Spleen (tissue), 11 donors: ENCODE measurements at regions not wholly inside any gene's neighbourhood (a gene's known extent, or its start where the extent isn't known, plus 50 kb on each side); places are given as distances from the start of the nearest gene placed in this dataset.

ENCODE experiments used
- DNase-seq: peaks from one replicate; pipeline ENCODE4 v3.0.0-alpha.2; 2020
- H3K27ac ChIP-seq, 8 donors: fragments of 200-600 bp; sonication (generic) in 7 of 8; 1 replicate in 4 of 8; 2 replicates in 4 of 8; pipeline versions ENCODE4 v1.5.0 to v1.8.0; 2016 to 2021; ENCODE audit warnings: inconsistent platforms in 4 of 8, mild to moderate bottlenecking in 4 of 8, moderate library complexity in 1 of 8
- H3K27me3 ChIP-seq, 7 donors: fragments of 200-600 bp; sonication (generic) in 6 of 7; replicated peaks in 1 of 7; 1 replicate in 4 of 7; 2 replicates in 3 of 7; pipeline versions ENCODE4 v1.5.0 to v1.8.0; 2016 to 2021; ENCODE audit warnings: inconsistent platforms in 3 of 7, mild to moderate bottlenecking in 1 of 7
- H3K36me3 ChIP-seq, 6 donors: fragments of 200-600 bp; sonication (generic) in 5 of 6; 1 replicate in 4 of 6; 2 replicates in 2 of 6; pipeline versions ENCODE4 v1.5.0 to v1.8.0; 2016 to 2021; ENCODE audit warnings: inconsistent platforms in 2 of 6
- H3K4me1 ChIP-seq, 6 donors: fragments of 200-600 bp; sonication (generic) in 5 of 6; 1 replicate in 3 of 6; 2 replicates in 3 of 6; pipeline versions ENCODE4 v1.5.0 to v1.8.0; 2016 to 2021; ENCODE audit warnings: inconsistent platforms in 3 of 6
- H3K4me3 ChIP-seq, 8 donors: fragments of 200-600 bp; sonication (generic) in 7 of 8; 1 replicate in 4 of 8; 2 replicates in 4 of 8; pipeline versions ENCODE4 v1.5.0 to v1.8.0; 2016 to 2021; ENCODE audit warnings: inconsistent platforms in 4 of 8, mild to moderate bottlenecking in 4 of 8, moderate library complexity in 2 of 8
- H3K9me3 ChIP-seq, 8 donors: fragments of 200-600 bp; sonication (generic) in 7 of 8; 1 replicate in 4 of 8; 2 replicates in 4 of 8; pipeline versions ENCODE4 v1.5.0 to v1.8.0; 2016 to 2021; ENCODE audit warnings: inconsistent platforms in 4 of 8
- CTCF ChIP-seq, 11 experiments: fragments of 200-600 bp in 7 of 11; fragments of 450-650 bp in 4 of 11; sonication (generic) in 4 of 11; IDR thresholded peaks in 8 of 11; conservative IDR thresholded peaks in 3 of 11; 1 replicate in 7 of 11; 2 replicates in 4 of 11; pipeline versions ENCODE4 v1.4.0 to v1.8.0; 2016 to 2021; ENCODE audit warnings: antibody characterized with exemption in 11 of 11, inconsistent platforms in 4 of 11, mild to moderate bottlenecking in 1 of 11
- POLR2A ChIP-seq, 3 donors: fragments of 450-650 bp; IDR thresholded peaks; one replicate each; pipeline ENCODE4 v1.5.1; 2017; ENCODE audit warnings: antibody characterized with exemption in 3 of 3, mild to moderate bottlenecking in 1 of 3
- POLR2AphosphoS5 ChIP-seq, 3 donors: sonication (generic); formaldehyde crosslinking; IDR thresholded peaks; one replicate each; pipeline ENCODE4 v1.5.1; 2017; ENCODE audit warnings: antibody characterized with exemption in 3 of 3
- WGBS, 5 donors: extraction: QIAGEN DNeasy Blood & Tissue Kit in 3 of 5; methylation state at CpG; one replicate each; pipeline versions ENCODE4 v1.1.5 to v1.1.7; 2013 to 2018; 5-methylcytosine and 5-hydroxymethylcytosine counted together
- intact Hi-C: fragments of 100-400 bp; cut with DNase I; formaldehyde crosslinking; loops from one replicate; pipeline ENCODE4 v1.15.0; 2023; ENCODE audit warnings: low total_unique reads
- donor health status: healthy with polysubstance abuse.
- donor health status: DM: no; HTN: no; CAD: no; lungs with moderate emphysema.
- donor health status: DM: no; HTN: no; CAD: no.
- donor health status: Bipolar disorder and iron deficiency.
- donor health status: healthy.
- donor health status: DM: no; HTN: no; CAD: no.
- donor health status: DM: yes; HTN: yes; CAD: no.

- WGBS, 5 donors: 77 to 94% (median 89%) methylated on average over 4 of the region's 4 CpGs
- no peaks in the 10 kb centered on the region for H3K4me1 ChIP-seq
- no peak for DNase-seq
- intact Hi-C loops: no loop called here
- H3K27me3 ChIP-seq: no peaks in the 10 kb centered on the region
- TF ChIP-seq POLR2AphosphoS5 (IDR thresholded peaks at IDR 0.05) (no peak), POLR2A (IDR thresholded peaks at IDR 0.05) (no peak), CTCF (IDR thresholded peaks at IDR 0.05 in 8 of 11, conservative IDR thresholded peaks at IDR 0.05 in 3 of 11) (no peak)
- no peaks in the 10 kb centered on the region for H3K36me3 ChIP-seq
- H3K4me3 ChIP-seq: no peak overlapping the region
- no peaks in the 10 kb centered on the region for H3K9me3 ChIP-seq
- no peak overlapping the region for H3K27ac ChIP-seq
Observed at GRCh38 chr7:80387634-80388193, 124.2 kb downstream of the GNAT3 start.

- Histone ChIP-seq H3K9me3 (no peaks in the 10 kb centered on the region), H3K36me3 (no peaks in the 10 kb centered on the region), H3K4me1 (no peaks in the 10 kb centered on the region), H3K27ac (no peak overlapping the region), H3K4me3 (no peak overlapping the region), H3K27me3 (no peaks in the 10 kb centered on the region)
- no peak for DNase-seq
- TF ChIP-seq POLR2A (IDR thresholded peaks at IDR 0.05) (no peak), POLR2AphosphoS5 (IDR thresholded peaks at IDR 0.05) (no peak), CTCF (IDR thresholded peaks at IDR 0.05 in 8 of 11, conservative IDR thresholded peaks at IDR 0.05 in 3 of 11) (no peak)
- intact Hi-C loops: no loop called here
- 83 to 94% (median 88%) methylated on average over 3 of the region's 3 CpGs for WGBS, 5 donors
Observed at GRCh38 chr7:80386686-80387085, 125.2 kb downstream of the GNAT3 start.

GRCh38 chr7:80385508-80385907, 126.4 kb downstream of the GNAT3 start:
- no peaks in the 10 kb centered on the region for H3K9me3 ChIP-seq
- no peaks in the 10 kb centered on the region for H3K36me3 ChIP-seq
- no peak for TF ChIP-seq POLR2A (IDR thresholded peaks at IDR 0.05)
- TF ChIP-seq POLR2AphosphoS5 (IDR thresholded peaks at IDR 0.05): no peak
- TF ChIP-seq CTCF (IDR thresholded peaks at IDR 0.05 in 8 of 11, conservative IDR thresholded peaks at IDR 0.05 in 3 of 11): no peak
- no peaks in the 10 kb centered on the region for H3K27me3 ChIP-seq
- intact Hi-C loops: no loop called here
- no peaks in the 10 kb centered on the region for H3K4me1 ChIP-seq
- no peak overlapping the region for H3K4me3 ChIP-seq
- no peak for DNase-seq
- no peak overlapping the region for H3K27ac ChIP-seq

- H3K4me1 ChIP-seq: no peaks in the 10 kb centered on the region
- 85 to 94% (median 88%) methylated on average over 1 of the region's 1 CpG for WGBS, 5 donors
- H3K27me3 ChIP-seq: no peaks in the 10 kb centered on the region
- no peak overlapping the region for H3K27ac ChIP-seq
- no peak for TF ChIP-seq POLR2A (IDR thresholded peaks at IDR 0.05)
- TF ChIP-seq POLR2AphosphoS5 (IDR thresholded peaks at IDR 0.05): no peak
- H3K36me3 ChIP-seq: no peaks in the 10 kb centered on the region
- no peak overlapping the region for H3K4me3 ChIP-seq
- intact Hi-C loops: no loop called here
- DNase-seq: no peak
- H3K9me3 ChIP-seq: peaks cover 0 to 8% (median 4%) of the 10 kb centered on the region in 8 donors
Observed at GRCh38 chr7:80380957-80381356, 130.9 kb downstream of the GNAT3 start.
